ENCODE measurements at regions not wholly inside any gene's neighbourhood (a gene's known extent, or its start where the extent isn't known, plus 50 kb on each side); places are given as distances from the start of the nearest gene placed in this dataset.
"Not testable (repeated sequence)": the region's sequence is repeated elsewhere in the genome, so short reads cannot be mapped to it uniquely, and the experiment has no call there.

DNA sequence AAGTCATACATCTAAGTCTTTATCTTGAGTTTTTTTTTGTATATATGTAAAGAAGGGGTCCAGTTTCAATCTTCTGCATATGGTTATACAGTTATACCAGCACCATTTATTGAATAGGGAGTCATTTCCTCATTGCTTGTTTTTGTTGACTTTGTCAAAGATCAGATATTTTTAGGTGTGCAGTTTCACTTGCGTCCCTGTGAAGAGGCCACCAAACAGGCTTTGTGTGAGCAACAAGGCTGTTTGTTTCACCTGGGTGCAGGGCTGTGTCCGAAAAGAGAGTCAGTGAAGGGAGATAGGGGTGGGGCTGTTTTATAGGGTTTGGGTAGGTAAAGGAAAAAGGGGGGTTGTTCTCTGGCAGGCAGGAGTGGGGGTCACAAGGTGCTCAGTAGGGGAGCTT lies 663.2 kb upstream of the BCHE start:
- H4K20me1 ChIP-seq (ENCODE audit: insufficient read depth, low read length); H3K4me1 ChIP-seq (ENCODE audit: control insufficient read depth, insufficient read depth, low read length); H3K36me3 ChIP-seq (ENCODE audit: control insufficient read depth, insufficient read depth, low read length); BruUV-seq (replicated peaks); H3K56ac ChIP-seq (ENCODE audit: extremely low read depth, insufficient read depth, low read length); CTCF ChIA-PET; H4K91ac ChIP-seq (ENCODE audit: insufficient read depth, low read depth, low read length); H2BK5ac ChIP-seq (ENCODE audit: low read depth, low read length, poor library complexity, severe bottlenecking); H3K4me2 ChIP-seq (ENCODE audit: low read depth, low read length); H2AFZ ChIP-seq (replicated peaks; ENCODE audit: low read length, poor library complexity); H3K9me3 ChIP-seq (ENCODE audit: control insufficient read depth, insufficient read depth, low read length); H3K14ac ChIP-seq (replicated peaks; ENCODE audit: low read depth, low read length); ATAC-seq (ENCODE audit: low read depth); H4K8ac ChIP-seq (ENCODE audit: low read depth in 2 of 2, low read length in 2 of 2); H2AK9ac ChIP-seq (replicated peaks; ENCODE audit: low read depth, low read length, poor library complexity); H3K27ac ChIP-seq (ENCODE audit: insufficient read depth, low read length); H3K4ac ChIP-seq (ENCODE audit: low read depth, low read length); H3K9me1 ChIP-seq (ENCODE audit: insufficient read depth, low read length); POLR2A ChIA-PET (ENCODE audit: unreplicated experiment); H3K27me3 ChIP-seq (ENCODE audit: control insufficient read depth, insufficient read depth, low read length); H2BK15ac ChIP-seq (ENCODE audit: low read depth, low read length); H3K18ac ChIP-seq (ENCODE audit: low read depth, low read length); dilution Hi-C loops (cut with HindIII; ENCODE audit: low sequenced_read_pairs, unreplicated experiment); in situ Hi-C loops (cut with MboI; ENCODE audit: low sequenced_read_pairs); intact Hi-C loops (cut with micrococcal nuclease); H3K79me1 ChIP-seq (ENCODE audit: low read depth in 1 of 2, low read length in 2 of 2); H3K9ac ChIP-seq (ENCODE audit: low read depth, low read length); H2BK20ac ChIP-seq (ENCODE audit: low read depth, low read length); H3K4me3 ChIP-seq (ENCODE audit: insufficient read depth, low read depth, low read length); H3K23ac ChIP-seq (ENCODE audit: low read depth, low read length); DNase-seq; H4K5ac ChIP-seq (ENCODE audit: low read depth, low read length); H2BK120ac ChIP-seq (ENCODE audit: low read depth, low read length); H2AK5ac ChIP-seq (ENCODE audit: low read depth, low read length): not testable (repeated sequence)
- WGBS, 2 experiments (ENCODE audit: extremely low coverage in 2 of 2, insufficient read length in 1 of 2): no CpG with 5 or more reads among the region's 2 CpGs

Measured in IMR-90 (cell line).